HG03521 (cell line): ENCODE measurements at regions not wholly inside any gene's neighbourhood (a gene's known extent, or its start where the extent isn't known, plus 50 kb on each side); places are given as distances from the start of the nearest gene placed in this dataset.
"Not testable (repeated sequence)": the region's sequence is repeated elsewhere in the genome, so short reads cannot be mapped to it uniquely, and the experiment has no call there.

Experiments used
- ATAC-seq: cut with Tn5 transposase; IDR thresholded peaks from one replicate; pipeline ENCODE4 v1.9.1; 2021; ENCODE audit warnings: mild to moderate bottlenecking, moderate library complexity; ENCODE audit not compliant: unreplicated experiment

DNA sequence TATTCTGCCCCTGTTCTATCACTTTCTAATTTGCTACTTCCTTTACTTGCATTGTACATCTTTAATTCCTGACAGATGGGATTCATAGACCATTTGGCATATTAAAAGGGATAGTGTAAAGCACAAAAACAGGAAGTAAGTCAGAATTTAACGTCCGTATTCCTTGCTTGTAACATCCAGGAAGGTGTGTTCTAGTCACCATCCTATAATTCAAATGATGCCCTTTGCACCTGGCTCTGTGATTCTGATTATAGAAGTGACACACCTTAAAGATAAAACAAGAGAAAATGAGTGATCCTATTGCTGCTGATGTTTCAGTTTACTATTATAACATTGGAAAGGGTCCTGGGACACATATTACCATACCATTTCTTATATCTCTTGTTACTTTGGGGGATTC is 238.7 kb upstream of the NR3C2 start:
- no peak for ATAC-seq

GRCh38 chr4:148676344-148676743 is 234.1 kb upstream of the NR3C2 start:
- ATAC-seq = no peak

DNA sequence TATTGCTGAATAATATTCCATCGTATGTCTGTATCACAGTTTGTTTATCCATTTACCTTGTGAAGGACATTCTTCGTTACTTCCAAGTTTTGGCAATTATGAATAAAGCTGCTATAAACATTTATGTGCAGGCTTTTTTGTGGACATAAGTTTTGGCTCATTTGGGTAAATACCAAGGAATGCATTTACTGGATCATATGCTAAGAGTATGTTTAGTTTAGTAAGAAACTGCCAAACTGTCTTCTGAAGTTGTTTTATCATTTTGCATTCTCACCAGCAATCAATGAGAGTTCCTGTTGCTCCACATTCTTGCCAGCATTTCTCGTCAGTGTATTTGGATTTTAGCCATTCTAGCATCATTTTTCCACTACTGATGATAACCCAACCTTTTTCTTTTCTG is 232.7 kb upstream of the NR3C2 start:
- no peak for ATAC-seq

- no peak for ATAC-seq
Measured at GRCh38 chr4:148664636-148665035, 222.4 kb upstream of the NR3C2 start.

DNA sequence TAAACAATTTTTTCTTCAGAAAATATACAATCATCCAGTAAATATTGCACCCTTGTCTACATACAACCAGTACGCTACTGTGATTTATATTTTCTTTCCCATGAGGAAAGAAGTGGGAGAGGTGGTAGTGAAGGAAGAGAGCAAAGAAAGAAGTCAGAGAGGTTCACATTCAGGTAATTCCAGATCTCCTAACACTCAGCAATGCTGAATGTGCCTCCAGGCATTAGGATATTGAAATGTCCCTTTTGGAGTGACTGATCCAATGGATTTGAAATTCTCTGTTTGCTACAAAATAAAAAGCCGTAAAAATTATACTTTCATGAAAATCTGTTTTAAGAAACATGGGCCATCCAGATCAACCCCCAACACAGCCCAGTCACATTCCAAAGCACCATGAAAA is 211.9 kb upstream of the NR3C2 start:
- ATAC-seq = no peak

GRCh38 chr4:148653681-148654080 is 211.5 kb upstream of the NR3C2 start:
- ATAC-seq = no peak

DNA sequence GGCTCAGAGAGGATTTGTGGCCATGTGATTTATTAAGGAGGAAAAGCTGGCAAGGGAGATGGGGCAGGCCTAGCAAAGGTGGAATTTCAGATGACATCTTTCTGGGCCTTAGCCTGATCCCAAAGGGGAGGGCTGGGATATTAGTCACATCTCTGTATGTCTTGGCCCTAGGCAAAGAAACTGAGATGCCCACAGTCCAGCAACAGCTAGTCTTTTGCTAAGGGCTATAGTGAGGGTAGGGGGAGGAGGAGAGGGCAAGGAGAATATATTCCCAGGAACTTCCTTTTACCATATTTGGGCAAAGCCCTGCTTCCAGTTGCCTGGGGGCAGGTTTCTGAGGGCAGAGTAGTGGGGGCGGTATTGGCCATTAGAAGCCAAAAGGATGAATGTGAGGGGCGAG is 209.8 kb upstream of the NR3C2 start:
- no peak for ATAC-seq

DNA sequence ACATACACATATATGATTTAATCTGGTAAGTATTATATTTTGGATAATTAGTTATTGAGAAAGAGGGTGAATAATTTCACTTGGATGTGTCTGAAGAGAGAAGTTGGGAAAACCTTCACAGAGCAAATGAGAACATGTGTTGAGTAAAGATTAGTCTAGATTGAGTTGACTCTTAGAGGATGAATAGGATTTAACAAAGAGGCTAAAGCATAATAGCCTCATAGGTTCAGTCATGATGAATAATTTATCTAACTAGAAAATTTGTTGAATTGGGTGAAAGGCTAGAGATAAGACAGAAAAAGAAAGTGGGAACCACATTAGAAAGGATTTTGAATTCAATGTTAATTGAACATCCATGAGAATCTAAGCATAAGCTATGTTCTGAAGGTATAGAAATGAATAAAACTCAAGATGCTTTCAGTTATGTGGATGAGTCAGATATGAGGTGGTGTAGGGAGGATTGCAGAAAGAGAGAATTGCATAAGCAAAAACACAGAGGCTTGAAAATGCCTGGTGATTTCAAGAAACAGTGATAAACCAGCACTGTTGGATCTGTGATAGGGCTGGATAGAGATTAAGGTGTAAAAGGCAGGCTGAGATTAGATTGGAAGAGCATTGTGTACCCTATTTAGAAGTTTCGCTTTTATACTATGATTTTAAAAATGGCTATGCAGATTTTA is 207.6 kb upstream of the NR3C2 start:
- no peak for ATAC-seq

DNA sequence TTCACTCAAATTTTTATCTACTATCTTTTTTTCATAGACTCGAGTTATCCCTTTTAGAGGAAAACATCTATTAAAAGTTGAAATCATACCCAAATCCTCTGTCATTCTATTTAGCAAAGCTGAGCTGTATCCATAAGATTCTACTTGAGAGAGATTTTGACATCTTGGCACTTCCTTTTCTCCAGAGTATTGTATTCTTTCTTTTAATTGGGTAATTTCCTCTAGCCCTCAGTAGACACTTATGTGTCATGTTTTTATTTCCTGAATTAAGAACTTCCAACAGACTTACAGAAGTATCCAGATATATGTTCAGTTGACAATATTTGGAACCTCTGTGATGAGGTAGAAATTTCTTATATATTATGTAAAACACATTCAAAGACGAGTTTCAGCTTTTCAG is 201.6 kb upstream of the NR3C2 start:
- no peak for ATAC-seq

GRCh38 chr4:148642907-148643306 is 200.7 kb upstream of the NR3C2 start:
- no peak for ATAC-seq

GRCh38 chr4:148638079-148638478 is 195.9 kb upstream of the NR3C2 start:
- not testable (repeated sequence) for ATAC-seq

DNA sequence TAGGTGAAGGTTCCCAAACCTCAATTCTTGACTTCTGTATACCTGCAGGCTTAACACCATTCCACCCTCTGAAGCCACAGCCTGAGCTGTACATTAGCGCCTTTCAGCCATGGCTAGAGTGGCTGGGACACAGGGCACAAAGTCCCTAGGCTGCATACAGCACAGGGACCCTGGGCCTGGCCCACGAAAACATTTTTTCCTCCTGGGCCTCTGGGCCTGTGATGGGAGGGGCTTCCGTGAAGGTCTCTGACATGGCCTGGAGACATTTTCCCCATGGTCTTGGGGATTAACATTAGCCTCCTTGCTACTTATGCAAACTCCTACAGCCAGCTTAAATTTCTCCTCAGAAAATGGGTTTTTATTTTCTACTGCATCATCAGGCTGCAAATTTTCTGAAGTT is 195.2 kb upstream of the NR3C2 start:
- ATAC-seq = not testable (repeated sequence)

GRCh38 chr4:148634476-148634875 is 192.3 kb upstream of the NR3C2 start:
- ATAC-seq = no peak

GRCh38 chr4:148633720-148634119 is 191.5 kb upstream of the NR3C2 start:
- ATAC-seq = no peak

DNA sequence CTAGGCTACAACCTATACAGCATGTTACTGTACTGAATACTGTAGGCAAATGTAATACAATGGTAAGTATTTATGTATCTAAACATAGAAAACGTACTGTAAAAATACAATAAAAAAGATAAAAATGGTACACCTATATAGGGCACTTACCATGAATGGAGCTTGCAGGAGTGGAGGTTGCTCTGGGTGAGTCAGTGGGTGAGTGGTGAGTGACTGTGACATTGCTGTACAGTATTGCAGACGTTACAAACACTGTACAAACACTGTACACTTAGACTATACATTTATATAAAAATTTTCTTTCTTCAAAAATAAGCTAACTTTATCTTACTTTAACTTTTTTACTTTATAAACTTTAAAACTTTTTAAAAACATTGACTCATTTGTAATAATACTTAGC is 190.3 kb upstream of the NR3C2 start:
- no peak for ATAC-seq

- no peak for ATAC-seq
Measured at GRCh38 chr4:148630051-148630450, 187.8 kb upstream of the NR3C2 start.

GRCh38 chr4:148618856-148619255 is 176.6 kb upstream of the NR3C2 start:
- ATAC-seq = no peak

- ATAC-seq = no peak
Measured at GRCh38 chr4:148608968-148609367, 166.8 kb upstream of the NR3C2 start.

DNA sequence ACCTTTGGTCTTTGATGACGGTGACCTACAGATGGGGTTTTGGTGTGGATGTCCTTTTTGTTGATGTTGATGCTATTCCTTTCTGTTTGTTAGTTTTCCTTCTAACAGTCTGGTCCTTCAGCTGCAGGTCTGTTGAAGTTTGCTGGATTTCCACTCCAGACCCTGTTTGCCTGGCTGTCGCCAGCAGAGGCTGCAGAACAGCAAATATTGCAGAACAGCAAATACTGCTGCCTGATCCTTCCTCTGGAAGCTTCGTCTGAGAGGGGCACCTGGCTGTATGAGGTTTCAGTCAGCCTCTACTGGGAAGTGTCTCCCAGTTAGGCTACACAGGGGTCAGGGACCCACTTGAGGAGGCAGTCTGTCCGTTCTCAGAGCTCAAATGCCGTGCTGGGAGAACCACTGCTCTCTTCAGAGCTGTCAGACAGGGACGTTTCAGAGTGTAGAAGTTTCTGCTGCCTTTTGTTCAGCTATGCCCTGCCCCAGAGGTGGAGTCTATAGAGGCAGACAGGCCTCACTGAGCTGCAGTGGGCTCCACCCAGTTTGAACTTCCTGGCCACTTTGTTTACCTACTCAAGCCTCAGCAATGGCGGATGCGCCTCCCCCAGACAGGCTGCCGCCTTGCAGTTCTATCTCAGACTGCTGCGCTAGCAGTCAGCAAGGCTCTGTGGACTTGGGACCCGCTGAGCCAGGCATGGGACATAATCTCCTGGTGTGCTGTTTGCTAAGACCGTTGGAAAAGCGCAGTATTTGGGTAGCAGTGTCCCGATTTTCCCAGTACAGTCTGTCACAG is 156.4 kb upstream of the NR3C2 start:
- not testable (repeated sequence) for ATAC-seq

DNA sequence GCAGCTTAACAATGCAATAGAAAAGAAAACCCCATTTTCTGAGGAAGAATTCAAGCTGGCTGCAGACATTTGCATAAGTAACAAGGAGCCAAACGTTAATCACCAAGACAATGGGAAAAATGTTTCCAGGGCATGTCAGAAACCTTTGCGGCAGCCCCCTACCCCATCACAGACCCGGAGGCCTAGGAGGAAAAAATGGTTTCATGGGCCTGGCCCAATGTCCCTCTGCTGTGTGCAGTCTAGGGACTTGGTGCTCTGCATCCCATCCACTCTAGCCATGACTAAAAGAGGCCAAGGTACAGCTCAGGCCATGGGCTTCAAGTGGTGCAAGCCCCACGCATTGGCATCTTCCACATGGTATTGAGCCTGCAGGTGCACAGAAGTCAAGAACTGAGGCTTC is 147.0 kb upstream of the NR3C2 start:
- ATAC-seq = no peak

DNA sequence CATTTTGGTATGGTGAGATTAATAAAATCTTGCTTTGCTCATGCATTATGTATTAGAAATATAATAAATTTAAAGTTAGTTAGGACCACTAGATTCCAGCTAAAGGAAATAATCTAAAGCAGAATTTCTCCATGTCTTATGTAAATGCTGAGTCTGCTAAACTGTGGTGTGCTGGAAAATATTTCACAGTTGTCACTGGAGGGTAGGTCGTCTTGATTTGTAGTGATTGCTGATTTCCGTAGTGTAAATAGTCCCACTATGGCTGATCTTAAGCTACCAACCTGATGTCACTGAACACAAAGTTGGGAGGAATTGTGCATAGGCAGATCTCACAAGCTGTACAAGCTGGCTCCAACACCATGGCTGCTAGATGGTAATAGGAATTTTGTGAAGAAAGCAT is 133.4 kb upstream of the NR3C2 start:
- ATAC-seq = no peak

DNA sequence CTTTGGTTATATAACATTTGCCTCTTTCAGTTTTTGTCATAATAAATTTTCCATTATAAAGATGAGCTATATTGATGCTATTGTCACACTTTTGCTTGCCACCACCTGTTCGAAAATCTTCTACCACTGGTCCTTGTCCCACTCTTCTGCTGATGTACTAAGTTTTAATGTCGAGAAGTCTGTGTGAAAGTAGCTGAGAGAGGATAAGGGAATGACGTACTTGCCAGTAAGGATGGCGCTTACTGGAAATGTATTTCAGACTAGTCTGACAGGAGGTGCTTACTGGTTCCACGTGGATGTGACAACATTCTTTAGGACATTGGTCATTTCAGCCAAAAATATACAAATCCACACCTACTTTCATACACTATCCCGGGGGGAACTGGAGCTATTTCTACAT is 132.7 kb upstream of the NR3C2 start:
- ATAC-seq = no peak

DNA sequence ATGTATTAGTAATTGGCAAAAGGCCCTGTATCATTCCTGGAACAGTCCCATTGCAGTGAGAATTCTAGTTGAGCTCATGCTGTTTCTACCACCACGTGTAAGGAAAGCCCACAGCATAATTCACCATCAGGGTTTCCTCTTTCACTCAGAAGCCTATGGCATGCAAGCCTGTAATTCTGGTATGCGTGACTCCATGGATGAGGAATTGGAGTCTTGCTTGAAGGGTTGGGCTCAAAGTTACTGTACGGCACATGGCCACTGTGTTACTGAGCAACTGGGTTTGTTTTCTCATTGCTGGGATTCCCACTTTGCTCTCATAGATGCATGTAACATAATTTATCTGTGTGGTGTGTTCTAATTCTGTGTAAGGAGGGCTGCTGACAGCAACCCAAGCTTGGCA is 132.3 kb upstream of the NR3C2 start:
- ATAC-seq = no peak
